ENCODE measurements at regions not wholly inside any gene's neighbourhood (a gene's known extent, or its start where the extent isn't known, plus 50 kb on each side); places are given as distances from the start of the nearest gene placed in this dataset.

DNA sequence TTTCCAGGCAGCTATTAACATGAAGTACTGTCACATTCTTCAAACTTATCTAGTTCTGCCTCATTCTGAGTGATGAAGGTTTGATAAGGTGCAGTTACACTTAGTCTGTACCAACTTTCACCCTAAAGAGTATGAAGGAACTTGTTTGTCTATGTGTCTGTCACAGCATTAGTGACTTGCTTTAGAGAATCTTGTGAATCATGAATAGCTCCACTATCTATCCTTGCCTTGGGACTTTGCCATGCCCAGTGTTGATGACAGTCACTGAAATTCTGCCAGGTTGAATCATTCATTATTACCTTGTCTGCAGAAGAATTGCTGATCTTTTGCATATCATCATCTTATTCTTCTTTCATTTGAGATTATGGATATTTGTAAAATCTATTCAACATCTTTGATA, 50.9 kb upstream of the A1CF start:
- ChIA-PET CTCF (interaction anchor here (1.2 to 1.7 kb wide), 3 partner anchors 12 to 84 kb away, joined by 3 to 6 read pairs (median 3); no protein-coding TSS in a partner anchor), POLR2A (no interaction called here)
- Histone ChIP-seq H3F3A (replicated peaks; ENCODE audit: insufficient read depth) (no peaks in the 10 kb centered on the region), H3K4me3 (ENCODE audit: low read depth in 2 of 2, low read length in 1 of 2) (no peak overlapping the region), H3K4me1 (ENCODE audit: control insufficient read depth in 1 of 2, insufficient read depth in 2 of 2, low read depth in 1 of 2, low read length in 1 of 2) (no peaks in the 10 kb centered on the region), H4K20me1 (ENCODE audit: insufficient read depth) (no peaks in the 10 kb centered on the region), H3K27ac (ENCODE audit: low read depth in 2 of 2, low read length in 1 of 2) (no peak overlapping the region), H2AFZ (ENCODE audit: low read depth) (no peak overlapping the region), H3K9ac (no peak overlapping the region), H3K4me2 (no peak overlapping the region), H3K27me3 (ENCODE audit: insufficient read depth) (no peaks in the 10 kb centered on the region; the same call in 1 of the 2 replicates), H3K9me3 (no peaks in the 10 kb centered on the region), H3K79me2 (ENCODE audit: insufficient read depth) (no peaks in the 10 kb centered on the region), H3K36me3 (replicated peaks in 1 of 2; ENCODE audit: control insufficient read depth in 1 of 2, insufficient read depth in 2 of 2, low read length in 1 of 2) (no peaks in the 10 kb centered on the region), H3K9me2 (no peaks in the 10 kb centered on the region)
- no peak for DNase-seq
- TF ChIP-seq RCOR1 (IDR thresholded peaks at IDR 0.05; ENCODE audit: low read length) (no peak), FOXM1 (IDR thresholded peaks at IDR 0.05; ENCODE audit: low read depth) (no peak), MEF2A (IDR thresholded peaks at IDR 0.05; ENCODE audit: borderline replicate concordance, low read depth) (no peak), ELF1 (IDR thresholded peaks at IDR 0.05) (no peak), CHD2 (IDR thresholded peaks at IDR 0.05; ENCODE audit: low read length, partially characterized antibody) (no peak), EZH2phosphoT487 (IDR thresholded peaks at IDR 0.05; ENCODE audit: borderline replicate concordance, low read depth) (no peak), RAD21 (IDR thresholded peaks at IDR 0.05; ENCODE audit: low read length) (no peak), FOSL2 (IDR thresholded peaks at IDR 0.05; ENCODE audit: borderline replicate concordance, low read depth) (no peak), TEAD4 (IDR thresholded peaks at IDR 0.05; ENCODE audit: borderline replicate concordance, insufficient read depth) (no peak), RXRA (IDR thresholded peaks at IDR 0.05; ENCODE audit: borderline replicate concordance, low read depth) (no peak)
- TF ChIP-seq, protein P1, sequence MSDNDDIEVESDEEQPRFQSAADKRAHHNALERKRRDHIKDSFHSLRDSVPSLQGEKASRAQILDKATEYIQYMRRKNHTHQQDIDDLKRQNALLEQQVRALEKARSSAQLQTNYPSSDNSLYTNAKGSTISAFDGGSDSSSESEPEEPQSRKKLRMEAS (IDR thresholded peaks at IDR 0.05; ENCODE audit: low read depth) = no peak
- TF ChIP-seq, protein P2, sequence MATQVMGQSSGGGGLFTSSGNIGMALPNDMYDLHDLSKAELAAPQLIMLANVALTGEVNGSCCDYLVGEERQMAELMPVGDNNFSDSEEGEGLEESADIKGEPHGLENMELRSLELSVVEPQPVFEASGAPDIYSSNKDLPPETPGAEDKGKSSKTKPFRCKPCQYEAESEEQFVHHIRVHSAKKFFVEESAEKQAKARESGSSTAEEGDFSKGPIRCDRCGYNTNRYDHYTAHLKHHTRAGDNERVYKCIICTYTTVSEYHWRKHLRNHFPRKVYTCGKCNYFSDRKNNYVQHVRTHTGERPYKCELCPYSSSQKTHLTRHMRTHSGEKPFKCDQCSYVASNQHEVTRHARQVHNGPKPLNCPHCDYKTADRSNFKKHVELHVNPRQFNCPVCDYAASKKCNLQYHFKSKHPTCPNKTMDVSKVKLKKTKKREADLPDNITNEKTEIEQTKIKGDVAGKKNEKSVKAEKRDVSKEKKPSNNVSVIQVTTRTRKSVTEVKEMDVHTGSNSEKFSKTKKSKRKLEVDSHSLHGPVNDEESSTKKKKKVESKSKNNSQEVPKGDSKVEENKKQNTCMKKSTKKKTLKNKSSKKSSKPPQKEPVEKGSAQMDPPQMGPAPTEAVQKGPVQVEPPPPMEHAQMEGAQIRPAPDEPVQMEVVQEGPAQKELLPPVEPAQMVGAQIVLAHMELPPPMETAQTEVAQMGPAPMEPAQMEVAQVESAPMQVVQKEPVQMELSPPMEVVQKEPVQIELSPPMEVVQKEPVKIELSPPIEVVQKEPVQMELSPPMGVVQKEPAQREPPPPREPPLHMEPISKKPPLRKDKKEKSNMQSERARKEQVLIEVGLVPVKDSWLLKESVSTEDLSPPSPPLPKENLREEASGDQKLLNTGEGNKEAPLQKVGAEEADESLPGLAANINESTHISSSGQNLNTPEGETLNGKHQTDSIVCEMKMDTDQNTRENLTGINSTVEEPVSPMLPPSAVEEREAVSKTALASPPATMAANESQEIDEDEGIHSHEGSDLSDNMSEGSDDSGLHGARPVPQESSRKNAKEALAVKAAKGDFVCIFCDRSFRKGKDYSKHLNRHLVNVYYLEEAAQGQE (IDR thresholded peaks at IDR 0.05; ENCODE audit: low read depth, low read length) = no peak
- TF ChIP-seq, protein P3, sequence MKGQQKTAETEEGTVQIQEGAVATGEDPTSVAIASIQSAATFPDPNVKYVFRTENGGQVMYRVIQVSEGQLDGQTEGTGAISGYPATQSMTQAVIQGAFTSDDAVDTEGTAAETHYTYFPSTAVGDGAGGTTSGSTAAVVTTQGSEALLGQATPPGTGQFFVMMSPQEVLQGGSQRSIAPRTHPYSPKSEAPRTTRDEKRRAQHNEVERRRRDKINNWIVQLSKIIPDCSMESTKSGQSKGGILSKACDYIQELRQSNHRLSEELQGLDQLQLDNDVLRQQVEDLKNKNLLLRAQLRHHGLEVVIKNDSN (IDR thresholded peaks at IDR 0.05; ENCODE audit: borderline replicate concordance, low read depth) = no peak
- TF ChIP-seq, protein P4, sequence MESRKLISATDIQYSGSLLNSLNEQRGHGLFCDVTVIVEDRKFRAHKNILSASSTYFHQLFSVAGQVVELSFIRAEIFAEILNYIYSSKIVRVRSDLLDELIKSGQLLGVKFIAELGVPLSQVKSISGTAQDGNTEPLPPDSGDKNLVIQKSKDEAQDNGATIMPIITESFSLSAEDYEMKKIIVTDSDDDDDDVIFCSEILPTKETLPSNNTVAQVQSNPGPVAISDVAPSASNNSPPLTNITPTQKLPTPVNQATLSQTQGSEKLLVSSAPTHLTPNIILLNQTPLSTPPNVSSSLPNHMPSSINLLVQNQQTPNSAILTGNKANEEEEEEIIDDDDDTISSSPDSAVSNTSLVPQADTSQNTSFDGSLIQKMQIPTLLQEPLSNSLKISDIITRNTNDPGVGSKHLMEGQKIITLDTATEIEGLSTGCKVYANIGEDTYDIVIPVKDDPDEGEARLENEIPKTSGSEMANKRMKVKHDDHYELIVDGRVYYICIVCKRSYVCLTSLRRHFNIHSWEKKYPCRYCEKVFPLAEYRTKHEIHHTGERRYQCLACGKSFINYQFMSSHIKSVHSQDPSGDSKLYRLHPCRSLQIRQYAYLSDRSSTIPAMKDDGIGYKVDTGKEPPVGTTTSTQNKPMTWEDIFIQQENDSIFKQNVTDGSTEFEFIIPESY (IDR thresholded peaks at IDR 0.05; ENCODE audit: borderline replicate concordance, low read depth) = no peak
- TF ChIP-seq, protein P5, sequence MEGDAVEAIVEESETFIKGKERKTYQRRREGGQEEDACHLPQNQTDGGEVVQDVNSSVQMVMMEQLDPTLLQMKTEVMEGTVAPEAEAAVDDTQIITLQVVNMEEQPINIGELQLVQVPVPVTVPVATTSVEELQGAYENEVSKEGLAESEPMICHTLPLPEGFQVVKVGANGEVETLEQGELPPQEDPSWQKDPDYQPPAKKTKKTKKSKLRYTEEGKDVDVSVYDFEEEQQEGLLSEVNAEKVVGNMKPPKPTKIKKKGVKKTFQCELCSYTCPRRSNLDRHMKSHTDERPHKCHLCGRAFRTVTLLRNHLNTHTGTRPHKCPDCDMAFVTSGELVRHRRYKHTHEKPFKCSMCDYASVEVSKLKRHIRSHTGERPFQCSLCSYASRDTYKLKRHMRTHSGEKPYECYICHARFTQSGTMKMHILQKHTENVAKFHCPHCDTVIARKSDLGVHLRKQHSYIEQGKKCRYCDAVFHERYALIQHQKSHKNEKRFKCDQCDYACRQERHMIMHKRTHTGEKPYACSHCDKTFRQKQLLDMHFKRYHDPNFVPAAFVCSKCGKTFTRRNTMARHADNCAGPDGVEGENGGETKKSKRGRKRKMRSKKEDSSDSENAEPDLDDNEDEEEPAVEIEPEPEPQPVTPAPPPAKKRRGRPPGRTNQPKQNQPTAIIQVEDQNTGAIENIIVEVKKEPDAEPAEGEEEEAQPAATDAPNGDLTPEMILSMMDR (IDR thresholded peaks at IDR 0.05) = no peak

All from SK-N-SH (cell line).